Mucosa of descending colon (tissue), 3 donors: ENCODE measurements at regions not wholly inside any gene's neighbourhood (a gene's known extent, or its start where the extent isn't known, plus 50 kb on each side); places are given as distances from the start of the nearest gene placed in this dataset.

Experiments
- ATAC-seq: fragments of 200-7000 bp; cut with Tn5 transposase; one replicate; pipeline ENCODE4 v1.9.1; 2020; ENCODE audit warnings: mild to moderate bottlenecking, moderate library complexity
- DNase-seq, 3 donors: peaks; one replicate each; pipeline ENCODE4 v3.0.0-alpha.2; 2020
- H3K36me3 ChIP-seq: fragments of 200-600 bp; one replicate; pipeline ENCODE4 v1.8.0; 2021; ENCODE audit warnings: low read depth, mild to moderate bottlenecking
- H3K4me1 ChIP-seq: fragments of 200-600 bp; one replicate; pipeline ENCODE4 v1.8.0; 2021; ENCODE audit warnings: low read depth, mild to moderate bottlenecking
- H3K4me3 ChIP-seq: fragments of 200-600 bp; one replicate; pipeline ENCODE4 v1.8.0; 2021; ENCODE audit warnings: mild to moderate bottlenecking
- H3K9me3 ChIP-seq: fragments of 200-600 bp; one replicate; pipeline ENCODE4 v1.8.0; 2021; ENCODE audit warnings: mild to moderate bottlenecking
- CTCF ChIP-seq: fragments of 200-600 bp; IDR thresholded peaks from one replicate; pipeline ENCODE4 v1.8.0; 2022; ENCODE audit warnings: antibody characterized with exemption, mild to moderate bottlenecking
- intact Hi-C, 2 donors: fragments of 100-400 bp; cut with DNase I in 1 of 2; cut with micrococcal nuclease in 1 of 2; formaldehyde crosslinking; loops; one replicate each; pipeline versions ENCODE4 v1.11.0 to v1.11.1; 2022; cut with DNase I, micrococcal nuclease
- donor health status: DM: no; HTN: no; CAD: no; lungs with moderate emphysema.
- donor health status: DM: no; HTN: no; CAD: no.
- donor health status: DM: no; HTN: yes; CAD: no.

DNA sequence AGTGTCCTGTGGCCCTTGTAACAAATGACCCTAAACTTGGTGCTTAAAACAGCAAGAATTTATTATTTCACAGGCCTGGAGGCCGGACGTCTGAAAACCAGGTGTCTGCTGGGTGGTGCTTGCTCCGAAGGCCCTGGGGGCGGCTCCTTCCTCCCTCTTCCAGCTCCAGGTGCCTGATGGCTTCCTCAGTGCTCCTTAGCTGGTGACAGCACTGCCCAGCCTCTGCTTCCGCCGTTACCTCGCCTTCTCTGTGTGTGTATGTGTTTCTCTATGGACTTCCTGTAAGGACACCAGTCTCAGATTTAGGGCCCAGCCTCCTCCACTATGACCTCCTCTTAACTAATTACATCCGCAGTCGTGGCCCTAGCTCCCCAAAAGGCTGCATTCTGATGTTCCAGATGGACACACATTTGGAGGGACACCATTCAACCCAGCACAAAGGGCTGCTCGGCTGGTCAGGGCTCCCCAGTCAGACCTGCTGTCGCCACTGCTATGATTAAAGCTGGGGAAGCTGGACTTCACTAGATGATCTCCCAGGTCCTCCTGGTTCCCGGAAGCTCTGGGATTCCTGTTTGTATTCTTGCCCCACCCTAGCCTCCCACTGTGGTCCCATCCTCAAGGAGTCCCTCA is 172.8 kb downstream of the IRF8 start:
- no peaks in the 10 kb centered on the region for H3K36me3 ChIP-seq
- no peak for TF ChIP-seq CTCF
- H3K9me3 ChIP-seq = no peaks in the 10 kb centered on the region
- H3K4me3 ChIP-seq = no peak overlapping the region
- H3K4me1 ChIP-seq = no peaks in the 10 kb centered on the region
- DNase-seq = peak in 1 of 3 donors; percentile 11
- no peak for ATAC-seq
- intact Hi-C loops = loop anchor here (5.0 to 10.0 kb wide), 2 partner anchors 443 to 451 kb away; partner anchors contain the start of gene FOXF1 (in 1 of the 2)

DNA sequence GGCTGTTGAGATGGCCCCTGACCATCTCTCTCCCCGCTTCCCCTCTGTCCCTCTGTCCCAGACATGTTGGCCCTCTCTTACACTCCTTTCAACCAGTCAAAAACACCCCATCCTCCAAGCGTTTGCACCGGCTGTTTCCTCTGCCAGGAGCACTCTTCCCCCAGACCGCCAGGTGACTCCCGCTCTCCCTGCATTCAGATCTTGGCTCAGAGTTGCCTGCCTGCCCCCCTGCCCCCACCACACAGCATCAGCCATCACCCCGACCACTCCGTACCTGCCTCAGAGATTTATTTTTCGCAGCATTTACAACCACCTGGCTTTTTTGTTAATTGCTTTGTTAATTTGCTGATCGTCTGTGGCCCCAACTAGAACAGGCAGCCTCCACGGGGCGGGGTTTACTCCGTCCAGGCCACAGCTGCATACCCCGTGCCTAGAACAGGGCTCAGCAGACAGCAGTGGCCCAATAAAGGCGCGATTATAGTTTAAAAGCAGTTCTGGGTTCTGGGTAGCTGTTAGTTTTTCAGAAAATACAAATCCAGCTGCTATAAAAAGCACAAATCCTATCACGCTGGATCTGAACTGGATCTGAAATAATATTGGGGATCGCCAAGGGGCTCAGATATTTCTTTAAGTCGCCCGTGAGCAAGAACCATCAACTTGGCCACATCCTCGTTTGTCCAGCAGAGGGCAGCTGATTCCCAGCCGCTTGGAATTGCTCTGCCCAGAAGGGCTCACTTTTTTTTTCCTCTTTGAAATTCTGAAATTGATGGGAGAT is 173.6 kb downstream of the IRF8 start:
- Histone ChIP-seq H3K4me3 (no peak overlapping the region), H3K9me3 (no peaks in the 10 kb centered on the region), H3K36me3 (no peaks in the 10 kb centered on the region), H3K4me1 (no peaks in the 10 kb centered on the region)
- peak in 2 of 3 donors; percentile 72 to 82 for DNase-seq
- TF ChIP-seq CTCF = peak; percentile 70
- peak; percentile 60 for ATAC-seq
- intact Hi-C loops = loop anchor here (5.0 to 10.0 kb wide), 2 partner anchors 442 to 450 kb away; partner anchors contain the start of gene FOXF1 (in 1 of the 2)

DNA sequence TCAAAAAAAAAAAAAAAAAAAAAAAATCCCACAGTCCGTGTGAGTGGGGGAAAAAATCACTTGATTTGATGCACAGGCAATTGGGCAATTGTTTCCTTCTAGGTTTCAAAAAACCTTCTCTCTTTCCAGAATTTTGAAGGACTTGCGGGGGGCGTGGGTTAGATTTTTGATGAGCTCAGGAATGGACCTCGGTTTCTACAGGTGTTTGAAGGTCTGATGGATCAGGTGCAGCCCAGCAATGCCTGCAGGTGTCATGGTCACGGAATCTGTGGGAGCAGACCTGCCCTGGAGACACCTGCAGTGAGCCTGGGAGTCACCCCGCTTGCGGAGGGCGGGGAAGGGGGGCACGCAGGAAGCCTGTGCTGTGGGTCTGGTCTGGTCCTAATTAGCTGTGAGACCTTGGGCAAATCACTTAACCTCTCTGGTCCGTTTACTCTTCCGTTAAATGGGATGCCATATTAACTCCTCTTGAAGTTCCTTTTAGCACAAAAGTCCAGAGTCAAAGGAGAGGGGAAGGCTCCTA is 174.2 kb downstream of the IRF8 start:
- Histone ChIP-seq H3K36me3 (no peaks in the 10 kb centered on the region), H3K4me3 (no peak overlapping the region), H3K4me1 (no peaks in the 10 kb centered on the region), H3K9me3 (no peaks in the 10 kb centered on the region)
- no peak for TF ChIP-seq CTCF
- no peak for ATAC-seq
- intact Hi-C loops = loop anchor here (5.0 to 10.0 kb wide), 2 partner anchors 442 to 449 kb away; partner anchors contain the start of gene FOXF1 (in 1 of the 2)
- no peak for DNase-seq

GRCh38 chr16:86073763-86074493 is 175.0 kb downstream of the IRF8 start:
- DNase-seq = no peak
- Histone ChIP-seq H3K4me1 (no peaks in the 10 kb centered on the region), H3K4me3 (no peak overlapping the region), H3K36me3 (no peaks in the 10 kb centered on the region), H3K9me3 (no peaks in the 10 kb centered on the region)
- no peak for TF ChIP-seq CTCF
- ATAC-seq = no peak
- intact Hi-C loops = loop anchor here (5.0 to 10.0 kb wide), 2 partner anchors 441 to 448 kb away; partner anchors contain the start of gene FOXF1 (in 1 of the 2)

DNA sequence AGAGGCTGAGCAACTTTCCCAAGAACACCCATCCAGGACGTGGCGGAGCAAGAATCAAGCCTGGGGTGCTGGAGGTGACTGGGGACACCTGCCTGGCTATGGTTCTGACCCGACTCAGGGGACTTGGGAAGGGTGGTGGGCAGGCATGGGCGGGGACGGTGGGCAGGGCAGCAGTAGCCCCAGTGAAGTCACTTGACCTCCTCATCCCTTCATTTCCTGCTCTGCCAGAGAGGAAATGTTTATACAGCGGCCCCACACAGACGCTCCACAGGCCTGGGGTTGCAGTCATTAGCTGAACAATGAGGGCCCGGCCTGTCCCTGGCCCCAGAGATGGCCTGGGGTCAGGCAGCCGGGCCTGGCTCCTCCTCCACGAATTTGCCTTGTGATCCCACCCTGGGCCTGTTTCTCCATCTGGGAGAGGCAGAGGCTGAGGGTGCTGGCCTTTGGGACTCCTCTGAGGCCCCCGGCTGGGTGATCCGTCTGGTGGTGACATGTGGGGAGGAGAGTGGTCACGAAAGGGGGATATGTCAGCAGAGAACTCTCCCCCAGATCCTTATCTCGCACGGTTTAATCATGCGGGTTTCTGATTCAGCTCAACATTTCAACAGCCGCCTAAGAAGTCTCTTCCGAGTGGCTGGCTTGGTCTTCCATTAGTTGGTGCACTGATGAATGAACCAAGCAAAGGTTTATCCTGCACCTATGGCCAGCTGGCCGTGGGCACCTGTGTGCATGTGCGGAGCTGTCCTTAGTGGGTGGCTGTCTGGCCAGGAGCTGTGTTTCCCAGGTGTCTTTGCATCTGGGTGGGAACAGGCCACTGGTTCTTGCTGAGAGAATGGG is 175.9 kb downstream of the IRF8 start:
- H3K36me3 ChIP-seq = no peaks in the 10 kb centered on the region
- TF ChIP-seq CTCF = no peak
- no peak for DNase-seq
- H3K4me3 ChIP-seq = no peak overlapping the region
- no peaks in the 10 kb centered on the region for H3K4me1 ChIP-seq
- intact Hi-C loops = loop anchor here (5.0 to 10.0 kb wide), 2 partner anchors 440 to 447 kb away; partner anchors contain the start of gene FOXF1 (in 1 of the 2)
- H3K9me3 ChIP-seq = no peaks in the 10 kb centered on the region
- ATAC-seq = peak; percentile 15
